ACHN (cell line): ENCODE measurements at regions not wholly inside any gene's neighbourhood (a gene's known extent, or its start where the extent isn't known, plus 50 kb on each side); places are given as distances from the start of the nearest gene placed in this dataset.

Source experiments
- DNase-seq: peaks from one replicate; pipeline ENCODE4 v3.0.0-alpha.2; 2015
- in situ Hi-C: cut with HindIII; loops from 2 replicates; pipeline ENCODE4 v1.10.0; 2017; ENCODE audit warnings: low sequenced_read_pairs, low pct_ligation_motif_present, low pct_unique_long_range_greater_than_20kb

DNA sequence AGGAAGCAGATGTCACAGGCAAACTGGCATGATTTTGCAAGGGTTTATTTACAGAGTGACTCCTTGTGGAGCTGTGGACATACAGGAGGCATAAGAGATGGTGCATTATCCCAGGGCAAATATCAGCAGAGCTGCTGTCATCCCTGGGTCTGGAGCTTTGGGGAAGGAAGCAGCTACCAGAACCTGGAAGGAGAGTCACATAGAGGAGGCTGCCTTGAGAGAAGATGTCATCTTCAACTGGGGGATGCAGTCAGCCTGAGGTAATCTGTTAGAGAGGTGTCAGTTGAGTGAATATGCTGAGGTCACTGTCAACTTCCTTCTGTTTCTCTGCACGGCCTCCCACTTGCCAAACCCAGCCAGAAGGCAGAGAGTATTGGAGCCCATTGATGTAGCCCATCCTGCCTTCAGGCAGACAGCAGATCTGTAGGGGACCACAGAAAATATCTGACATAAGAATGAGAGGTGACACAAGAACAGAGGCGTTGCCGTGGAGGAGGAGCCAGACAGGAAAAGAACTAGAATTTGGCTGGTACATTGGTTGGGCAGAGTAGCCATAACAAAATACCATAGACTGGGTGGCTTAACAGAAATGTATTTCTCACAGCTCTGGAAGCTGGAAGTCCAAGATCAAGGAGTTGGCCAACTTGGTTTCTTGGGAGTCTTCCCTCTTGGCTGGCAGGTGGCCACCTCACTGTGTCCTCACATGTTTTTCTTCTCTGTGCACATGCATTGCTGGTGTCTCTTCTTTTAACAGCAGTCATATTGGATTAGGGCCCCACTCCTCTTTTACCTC is 102.8 kb downstream of the SNX18 start:
- no peak for DNase-seq

DNA sequence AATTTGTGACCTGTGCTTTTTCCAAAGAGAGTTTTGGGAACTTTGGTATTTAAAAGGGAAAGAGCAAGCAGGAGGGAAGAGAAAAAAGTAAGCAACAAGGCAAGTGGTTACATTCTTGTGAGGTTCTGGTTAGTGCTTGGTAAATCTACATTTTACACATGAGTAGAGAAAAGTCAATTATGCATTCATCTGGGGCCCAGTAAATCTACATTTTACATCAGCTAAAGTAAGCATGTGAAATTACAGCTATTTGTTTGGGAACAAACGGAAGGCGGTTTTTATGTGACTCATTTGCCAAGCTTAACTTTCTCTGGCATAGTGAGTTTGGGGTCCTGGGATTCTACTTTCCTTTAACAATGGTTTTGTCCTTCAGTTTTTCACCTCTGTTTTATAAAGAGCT is 102.2 kb downstream of the SNX18 start:
- in situ Hi-C loops: no loop called here

More for the DNA sequence above, 102.8 kb downstream of the SNX18 start:
- in situ Hi-C loops: no loop called here

DNA sequence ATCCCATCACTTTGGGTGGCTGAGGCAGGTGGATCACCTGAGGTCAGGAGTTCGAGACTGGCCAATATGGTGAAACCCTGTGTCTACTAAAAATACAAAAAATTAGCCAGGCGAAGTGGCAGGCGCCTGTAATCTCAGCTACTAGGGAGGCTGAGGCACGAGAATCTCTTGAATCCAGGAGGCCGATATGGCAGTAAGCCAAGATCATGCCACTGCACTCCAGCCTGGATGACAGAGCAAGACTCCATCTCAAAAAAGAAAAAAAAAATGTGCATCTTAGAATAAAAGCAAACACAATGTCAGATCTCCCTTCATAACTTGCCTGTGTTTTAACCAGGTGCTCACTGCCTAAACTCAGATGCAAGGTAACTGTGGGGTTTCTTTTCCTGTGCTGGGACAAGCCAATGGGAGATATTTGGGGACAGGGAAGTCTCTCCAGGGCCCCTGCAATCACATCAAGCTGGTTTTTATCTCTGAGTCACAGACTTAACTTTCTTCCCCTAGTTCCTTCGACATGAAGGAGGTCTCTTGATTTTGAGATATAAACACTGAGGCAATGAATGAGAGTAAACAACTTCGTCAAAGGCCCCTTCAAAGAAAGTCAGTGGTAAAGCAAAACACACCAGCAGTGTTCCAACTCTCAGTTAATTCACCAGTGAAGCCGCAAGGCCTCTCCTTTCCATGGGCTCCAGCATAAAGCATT is 99.1 kb downstream of the SNX18 start:
- DNase-seq: no peak
- in situ Hi-C loops: no loop called here

More for the DNA sequence above, 102.2 kb downstream of the SNX18 start:
- no peak for DNase-seq

DNA sequence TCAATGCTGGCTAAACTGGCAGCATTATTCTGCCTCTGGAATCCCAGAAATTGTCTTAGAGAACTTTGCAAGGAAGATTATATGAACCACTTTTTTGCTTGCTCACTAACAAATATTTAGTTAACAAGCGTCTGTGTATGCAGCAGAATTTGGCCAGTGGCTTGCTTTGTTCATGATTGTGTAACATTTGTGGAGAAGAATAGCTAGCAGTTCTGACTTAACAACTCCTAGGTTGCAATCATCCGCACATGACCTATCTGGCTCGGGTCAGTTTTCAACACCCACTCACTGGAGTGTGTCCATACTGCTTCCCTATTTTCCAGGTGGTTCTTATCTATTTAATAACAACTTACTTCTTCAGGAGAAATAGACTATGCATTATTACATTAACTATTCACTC is 98.5 kb downstream of the SNX18 start:
- in situ Hi-C loops: no loop called here
- DNase-seq: no peak

DNA sequence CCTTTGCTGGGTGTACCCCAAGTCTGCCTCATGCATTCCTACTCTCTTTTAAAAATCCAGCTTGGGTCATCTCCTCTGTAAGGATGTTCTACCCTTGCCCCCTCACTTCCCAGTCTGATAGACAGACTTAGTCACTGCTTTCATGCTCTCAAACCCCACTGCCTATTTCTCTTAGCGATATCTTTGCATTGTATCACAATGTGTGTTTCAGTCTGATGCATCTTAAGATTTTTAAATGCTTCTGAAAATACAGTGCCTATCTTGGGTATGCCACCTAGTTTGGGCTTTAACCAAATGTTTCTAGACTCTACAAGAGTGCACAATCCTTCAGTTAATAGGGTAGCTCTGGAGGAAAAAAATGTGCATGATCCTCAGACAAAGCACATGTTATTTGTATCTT is 97.8 kb downstream of the SNX18 start:
- no peak for DNase-seq
- in situ Hi-C loops: no loop called here

DNA sequence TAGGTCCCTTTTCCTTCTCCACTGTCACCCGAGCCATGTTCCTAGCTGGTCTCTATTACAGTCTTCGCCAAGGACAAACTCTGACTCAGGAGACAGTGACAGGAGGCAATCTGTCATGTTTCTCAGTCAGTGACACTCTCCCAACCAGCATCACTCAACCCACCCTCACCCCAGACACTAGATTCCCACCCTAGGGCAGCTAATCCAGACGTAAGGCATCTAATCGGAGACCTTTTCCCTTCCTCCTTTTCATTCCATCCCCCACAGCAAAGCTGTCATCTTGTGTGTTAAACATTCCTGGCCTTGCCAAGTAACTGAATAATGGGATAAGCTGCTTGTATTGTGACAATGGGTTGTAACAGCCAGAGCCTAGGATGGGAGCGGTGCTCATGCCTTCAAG is 95.2 kb downstream of the SNX18 start:
- in situ Hi-C loops: no loop called here
- no peak for DNase-seq

DNA sequence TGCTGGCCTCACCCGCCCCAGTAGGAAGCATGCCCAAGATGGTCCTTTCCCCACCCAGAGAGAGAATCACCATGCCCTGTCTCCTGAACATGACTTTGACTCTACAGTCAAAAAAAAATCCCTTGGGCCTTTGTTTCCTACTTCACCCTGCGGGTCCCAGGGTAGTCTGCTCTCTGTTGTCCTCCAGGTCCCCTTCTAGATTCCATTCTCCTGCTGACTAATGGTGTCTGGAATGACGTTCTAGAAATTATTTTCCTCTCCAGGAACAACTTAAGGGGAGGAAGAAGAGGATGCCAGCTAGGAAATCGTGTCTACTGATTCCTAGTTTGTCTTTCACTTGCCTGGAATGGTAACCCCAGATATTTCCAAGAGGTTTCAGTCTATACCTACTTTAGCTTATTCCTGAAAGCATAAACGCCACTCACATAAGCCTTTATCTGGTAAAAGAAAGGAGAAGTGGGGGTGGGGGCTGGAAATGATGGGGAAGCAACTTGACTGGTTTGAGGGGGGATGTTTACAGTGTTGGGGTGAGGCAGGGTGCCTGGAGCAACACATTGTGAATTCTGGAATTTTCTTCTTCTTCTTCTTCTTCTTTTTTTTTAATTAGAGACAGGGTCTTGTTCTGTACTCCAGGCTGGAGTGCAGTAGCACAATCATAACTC is 93.9 kb downstream of the SNX18 start:
- in situ Hi-C loops: no loop called here
- DNase-seq: no peak

DNA sequence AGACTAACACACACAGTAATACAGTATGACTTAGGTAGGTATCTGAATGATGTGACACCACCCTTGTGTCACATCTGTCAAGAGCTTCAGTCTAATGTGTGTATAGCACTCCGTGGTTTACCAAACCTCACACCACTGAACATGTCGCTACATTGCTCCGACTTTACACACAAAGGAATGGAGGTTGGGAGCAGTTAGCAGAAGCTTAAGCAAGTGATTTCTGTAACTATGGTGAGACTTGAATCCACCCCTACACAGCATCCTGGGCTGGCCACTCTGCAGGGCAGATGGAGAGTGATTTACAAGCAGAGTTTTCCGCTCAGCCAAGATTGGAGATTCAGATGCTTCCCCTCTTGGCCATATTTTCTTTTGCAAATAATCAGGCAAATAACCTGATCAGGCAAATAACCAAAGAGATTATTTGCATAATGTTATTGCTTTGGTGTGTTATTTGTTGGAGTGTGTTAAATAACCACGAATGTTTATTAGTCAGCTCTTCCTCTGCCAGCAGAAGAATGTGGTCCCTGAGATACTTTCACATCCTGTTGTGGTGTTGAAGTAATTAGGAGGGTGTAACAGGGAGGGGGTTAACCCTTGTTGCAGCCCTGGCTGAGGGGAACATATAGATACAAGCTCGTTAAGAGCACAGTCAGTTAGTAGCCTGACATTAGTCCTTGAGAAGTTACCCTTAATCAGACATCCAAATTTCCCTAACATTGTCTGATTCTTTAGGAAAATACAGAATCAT is 92.8 kb downstream of the SNX18 start:
- no peak for DNase-seq
- in situ Hi-C loops: no loop called here

DNA sequence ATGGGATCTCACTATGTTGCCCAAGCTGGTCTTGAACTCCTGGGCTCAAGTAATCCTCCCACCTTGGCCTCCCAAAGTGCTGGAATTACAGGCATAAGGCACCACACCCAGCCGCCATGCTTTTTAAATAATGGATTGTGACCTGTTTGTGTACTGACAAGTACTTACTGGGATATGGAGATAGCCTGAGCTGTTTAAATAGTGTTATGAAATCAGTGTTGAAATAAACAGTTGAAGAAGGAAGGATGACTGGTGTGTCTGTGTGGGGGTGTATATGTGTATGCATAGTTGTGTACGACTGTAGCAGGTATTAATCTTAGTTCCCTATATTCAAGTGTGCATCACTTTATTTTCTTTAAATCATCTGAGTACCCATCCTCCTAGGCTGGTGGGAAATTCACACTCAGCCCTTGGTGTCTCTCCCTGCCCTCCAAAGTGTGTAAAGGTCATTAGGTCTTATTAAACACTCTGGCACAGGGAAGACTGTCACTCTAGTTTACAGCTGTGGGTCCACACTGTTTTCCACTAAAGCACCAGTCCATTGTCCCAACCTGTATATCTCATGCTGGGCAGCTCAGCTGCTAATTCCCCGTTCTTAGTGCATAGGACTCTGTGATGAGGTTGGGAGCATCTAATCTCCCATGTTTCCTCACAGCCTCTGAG is 91.0 kb downstream of the SNX18 start:
- in situ Hi-C loops: no loop called here
- no peak for DNase-seq

DNA sequence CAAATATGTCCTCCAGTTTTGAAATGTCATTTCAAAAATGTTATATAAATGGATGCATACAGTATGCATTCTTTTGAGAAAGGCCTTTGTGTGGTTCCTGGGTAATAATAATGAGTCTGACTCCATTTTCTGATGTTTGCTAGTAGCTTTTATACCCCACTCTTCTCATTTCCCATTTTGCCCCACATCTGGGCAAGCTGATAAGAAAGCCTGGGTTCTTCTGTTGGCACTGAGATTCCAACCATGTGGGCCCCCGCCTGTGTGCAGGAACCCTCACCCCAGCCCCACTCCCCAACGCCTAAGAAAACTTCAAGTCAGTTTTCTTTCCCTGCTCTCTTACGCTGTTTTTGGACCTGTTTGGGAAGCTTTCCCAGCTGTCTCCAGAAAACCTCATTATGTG is 89.4 kb downstream of the SNX18 start:
- in situ Hi-C loops: no loop called here
- no peak for DNase-seq

DNA sequence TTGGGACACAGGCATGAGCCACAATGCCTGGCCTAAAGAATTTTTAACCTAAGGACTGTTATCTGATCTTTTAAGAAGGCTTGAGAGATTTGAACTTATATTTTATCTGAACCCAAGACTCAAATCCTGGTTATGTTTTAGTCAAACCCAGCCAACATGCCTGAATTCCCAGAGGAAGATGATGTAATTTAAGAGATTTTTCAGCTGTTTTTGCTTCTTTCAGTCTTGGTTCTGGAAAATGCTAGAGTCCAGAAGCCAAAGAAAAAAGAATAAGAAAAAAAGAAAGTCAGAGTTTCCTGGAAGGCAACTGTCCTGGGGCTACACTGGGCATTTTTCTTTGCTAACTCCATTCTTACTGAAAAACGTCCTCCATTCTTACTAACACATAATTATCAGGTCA is 85.8 kb downstream of the SNX18 start:
- in situ Hi-C loops: no loop called here
- no peak for DNase-seq

DNA sequence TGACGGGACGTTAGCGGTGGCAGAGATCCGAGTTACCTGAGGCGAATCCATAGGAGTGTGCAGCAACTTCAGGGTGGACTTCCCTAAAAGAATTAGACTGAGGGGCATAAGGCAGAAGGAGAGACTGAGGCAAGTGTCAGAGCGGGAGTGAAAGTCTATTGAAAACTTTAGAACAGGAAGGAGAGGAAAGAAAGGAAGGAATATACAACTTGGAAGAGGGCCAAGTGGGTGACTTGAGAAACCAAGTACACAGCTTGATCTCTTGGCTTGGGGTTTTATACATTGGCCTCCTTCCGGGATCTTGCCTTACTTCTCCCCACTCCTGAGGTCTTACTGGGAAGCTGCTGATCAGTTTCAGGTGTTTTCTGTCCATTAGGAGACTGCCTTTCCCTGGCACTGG is 84.9 kb downstream of the SNX18 start:
- DNase-seq: no peak
- in situ Hi-C loops: no loop called here

DNA sequence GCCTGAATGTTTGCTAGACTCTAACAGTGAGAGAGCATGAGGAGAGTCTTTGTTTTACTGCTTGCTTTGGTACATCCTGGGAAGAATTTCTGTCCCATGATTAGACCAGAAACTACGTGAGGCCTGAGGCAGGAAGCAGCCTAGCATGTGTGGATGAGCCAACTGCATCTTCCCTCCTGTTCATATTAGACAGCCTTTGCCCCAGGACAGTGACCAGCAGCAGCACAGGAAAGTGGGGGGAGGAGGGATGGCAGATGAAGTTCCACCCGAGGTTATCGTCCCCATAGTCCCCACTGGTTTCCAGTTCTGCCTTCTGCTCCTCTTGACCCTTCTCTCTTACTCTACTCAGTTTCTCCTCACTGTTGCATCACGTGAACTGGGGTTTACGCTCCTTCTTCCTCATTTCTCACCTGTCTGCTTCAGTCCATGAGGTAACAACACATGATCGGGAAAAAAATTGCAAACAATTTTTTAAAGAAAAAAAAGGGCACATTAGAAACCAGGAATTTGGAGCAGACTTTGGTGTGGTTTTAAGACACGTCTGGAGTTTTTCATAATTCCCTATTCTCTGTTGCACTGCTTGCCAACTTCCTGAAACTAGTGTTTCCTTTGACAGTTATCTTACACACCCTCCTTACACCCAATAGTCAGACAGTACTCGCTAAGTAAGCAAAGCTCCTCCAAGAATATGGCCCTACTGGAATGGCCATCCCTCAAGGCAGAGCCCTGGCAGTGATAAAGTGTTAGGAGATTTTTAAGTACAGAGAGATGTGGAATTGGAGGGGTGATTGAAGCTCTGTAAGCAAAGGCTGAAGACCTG is 84.1 kb downstream of the SNX18 start:
- no peak for DNase-seq
- in situ Hi-C loops: no loop called here
